Hematopoietic multipotent progenitor cell treated with erythropoietin and hydrocortisone succinate and interleukin-3 and kit ligand, for 17 days (in vitro differentiated cells): ENCODE measurements at regions not wholly inside any gene's neighbourhood (a gene's known extent, or its start where the extent isn't known, plus 50 kb on each side); places are given as distances from the start of the nearest gene placed in this dataset.
A peak's percentile ranks its signal among the peaks of the same experiment; 100 is the strongest.
"Not testable (repeated sequence)": the region's sequence is repeated elsewhere in the genome, so short reads cannot be mapped to it uniquely, and the experiment has no call there.

ENCODE experiments used
- DNase-seq: peaks from one replicate; pipeline ENCODE4 v3.0.0-alpha.2; 2015; ENCODE audit warnings: low spot score

DNA sequence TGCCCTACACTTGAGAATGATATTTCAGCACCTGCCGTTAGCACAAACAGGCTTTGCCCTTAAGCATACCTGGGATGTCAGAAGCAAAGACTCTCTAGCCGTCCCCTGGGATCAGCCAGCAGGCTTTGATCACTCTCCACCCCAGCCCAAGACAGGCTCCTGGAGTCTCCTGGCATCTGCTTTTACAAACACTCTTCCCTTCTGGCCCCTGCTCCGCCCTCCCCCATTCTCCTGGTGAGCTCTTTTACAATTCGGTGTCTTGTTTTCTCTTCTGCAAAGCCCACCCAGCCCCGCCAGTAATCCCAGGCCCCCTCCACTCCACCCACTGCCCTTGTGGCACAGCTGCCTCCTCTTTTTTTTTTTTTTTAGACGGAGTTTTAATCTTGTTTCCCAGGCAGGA, 50.4 kb downstream of the KATNIP start:
- DNase-seq = no peak

DNA sequence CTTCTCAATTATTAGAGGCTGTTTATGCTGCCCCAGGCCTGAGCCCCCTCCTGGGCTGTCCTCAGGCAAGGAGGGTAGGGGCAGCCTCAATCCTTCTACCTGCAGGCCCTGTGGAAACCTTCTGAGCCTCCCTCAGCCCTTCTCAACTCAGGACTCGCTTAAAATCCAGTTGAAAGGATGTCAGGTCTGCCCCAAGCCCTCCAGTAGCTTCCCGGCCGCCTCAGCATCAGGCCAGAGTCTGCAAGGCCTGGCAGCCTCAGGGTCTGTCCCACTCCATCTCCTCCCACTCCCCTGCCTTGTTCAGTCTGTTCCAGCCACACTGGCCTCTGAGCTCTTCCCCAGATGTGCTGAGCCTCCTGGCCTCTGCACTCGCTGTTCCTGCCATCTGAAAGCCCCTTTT, 52.2 kb downstream of the KATNIP start:
- DNase-seq = no peak

DNA sequence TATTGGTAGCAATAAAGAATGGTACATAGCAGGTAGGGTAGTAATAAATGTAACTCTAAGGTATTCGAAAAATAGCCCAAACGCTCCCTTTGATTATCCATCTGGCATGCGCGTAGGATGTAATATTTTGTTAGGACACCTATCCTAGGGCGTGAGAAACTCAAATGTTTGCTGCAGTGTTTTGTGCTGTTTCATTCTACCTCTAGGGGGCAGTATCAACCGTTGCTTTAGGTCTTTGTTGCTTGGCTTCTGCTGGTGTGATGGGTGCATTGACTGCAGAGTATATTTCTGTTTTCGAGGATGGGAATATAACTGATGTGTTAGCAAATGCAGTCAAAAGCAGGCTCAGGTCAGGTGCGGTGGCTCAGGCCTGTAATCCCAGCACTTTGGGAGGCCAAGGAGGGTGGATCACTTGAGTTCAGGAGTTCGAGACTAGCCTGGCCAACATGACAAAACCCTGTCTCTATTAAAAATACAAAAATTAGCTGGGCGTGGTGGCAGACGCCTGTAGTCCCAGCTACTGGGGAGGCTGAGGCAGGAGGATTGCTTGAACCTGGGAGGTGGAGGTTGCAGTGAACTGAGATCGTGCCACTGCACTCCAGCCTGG, 55.7 kb downstream of the KATNIP start:
- peak; percentile 46 for DNase-seq

DNA sequence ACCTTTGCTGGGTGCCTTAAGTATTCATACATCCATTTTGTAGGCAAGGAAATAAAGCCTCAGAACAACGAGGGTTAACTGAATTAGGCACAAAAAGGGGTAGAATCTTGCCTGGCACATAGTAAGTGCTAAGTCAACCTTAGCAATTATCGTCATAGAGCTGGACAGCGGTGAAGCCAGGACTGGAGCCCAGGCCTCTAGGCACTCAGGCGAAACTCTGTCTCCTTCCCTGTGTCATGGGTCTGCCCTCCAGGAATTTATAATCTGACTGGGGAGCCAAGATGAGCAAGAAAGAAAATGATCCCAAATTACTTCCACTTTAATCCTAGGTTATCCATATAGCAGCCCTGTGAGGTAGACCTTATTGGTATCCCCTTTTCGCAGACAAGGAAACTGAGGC, 61.4 kb downstream of the KATNIP start:
- no peak for DNase-seq

DNA sequence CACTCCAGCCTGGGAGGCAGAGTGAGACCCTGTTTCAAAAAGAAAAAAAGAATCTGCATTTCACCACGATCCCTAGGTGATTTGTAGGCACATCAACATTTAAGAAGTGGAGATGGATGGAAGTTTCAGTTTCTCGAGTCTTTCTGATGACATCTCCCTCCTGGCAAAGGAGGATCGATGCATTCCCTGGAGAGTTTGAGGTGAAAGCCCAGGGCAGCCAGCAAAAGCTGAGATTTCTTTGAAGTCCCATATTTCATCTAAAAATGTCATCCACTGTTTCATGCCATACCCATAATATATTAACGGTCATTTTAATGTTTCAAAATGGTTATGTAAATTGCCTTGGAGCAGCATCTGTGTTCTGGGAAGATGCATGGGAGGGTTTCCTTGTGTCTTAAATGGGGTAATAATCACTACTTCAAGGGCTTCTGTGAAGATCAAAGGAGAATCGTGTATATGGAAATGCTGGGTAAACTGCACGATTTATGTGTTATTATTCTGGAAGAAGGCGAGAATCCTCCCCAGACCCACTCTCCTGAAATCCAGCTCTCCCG, 63.4 kb downstream of the KATNIP start:
- DNase-seq = no peak

GRCh38 chr16:27617665-27618064, 67.7 kb downstream of the KATNIP start:
- DNase-seq = no peak

GRCh38 chr16:27618165-27618564, 68.2 kb downstream of the KATNIP start:
- no peak for DNase-seq

DNA sequence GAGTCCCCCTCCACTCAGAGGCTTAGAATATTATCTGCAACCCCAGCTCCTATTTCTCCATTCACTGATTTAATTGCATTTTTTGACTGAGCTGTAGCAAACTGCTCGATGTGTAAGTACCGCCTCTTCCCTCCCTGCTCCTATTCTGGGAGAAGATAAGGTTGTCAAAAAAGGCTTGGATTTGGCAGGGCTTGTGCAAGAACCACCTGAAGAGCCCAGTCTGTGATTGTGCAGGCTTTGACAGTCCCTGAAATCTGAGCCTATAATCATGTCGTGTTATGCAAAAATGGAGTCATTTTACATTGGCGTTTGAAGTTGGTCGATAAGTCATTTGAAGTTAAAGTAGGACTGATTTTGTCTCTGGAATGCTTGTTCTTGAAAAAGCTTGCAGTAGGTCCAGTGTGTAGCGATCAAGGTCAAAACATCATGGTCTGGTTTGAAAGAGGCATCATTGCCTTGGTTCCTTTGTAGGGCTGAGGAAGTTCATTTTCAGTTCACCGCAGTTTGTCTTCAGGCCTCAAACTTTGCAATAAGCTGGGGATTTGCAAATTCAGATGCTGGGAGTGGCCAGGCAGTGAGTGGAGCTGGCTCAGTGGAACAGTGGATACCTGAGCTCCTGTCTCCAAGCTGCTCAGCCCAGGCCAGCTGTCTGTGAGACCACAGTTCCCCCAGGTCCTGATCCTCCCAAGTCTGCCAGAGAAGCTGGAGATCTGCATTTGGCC, 68.8 kb downstream of the KATNIP start:
- no peak for DNase-seq

- DNase-seq = no peak
Measured at GRCh38 chr16:27620541-27620940, 70.6 kb downstream of the KATNIP start.

- DNase-seq = no peak
Measured at GRCh38 chr16:27624154-27625049, 74.5 kb downstream of the KATNIP start.

DNA sequence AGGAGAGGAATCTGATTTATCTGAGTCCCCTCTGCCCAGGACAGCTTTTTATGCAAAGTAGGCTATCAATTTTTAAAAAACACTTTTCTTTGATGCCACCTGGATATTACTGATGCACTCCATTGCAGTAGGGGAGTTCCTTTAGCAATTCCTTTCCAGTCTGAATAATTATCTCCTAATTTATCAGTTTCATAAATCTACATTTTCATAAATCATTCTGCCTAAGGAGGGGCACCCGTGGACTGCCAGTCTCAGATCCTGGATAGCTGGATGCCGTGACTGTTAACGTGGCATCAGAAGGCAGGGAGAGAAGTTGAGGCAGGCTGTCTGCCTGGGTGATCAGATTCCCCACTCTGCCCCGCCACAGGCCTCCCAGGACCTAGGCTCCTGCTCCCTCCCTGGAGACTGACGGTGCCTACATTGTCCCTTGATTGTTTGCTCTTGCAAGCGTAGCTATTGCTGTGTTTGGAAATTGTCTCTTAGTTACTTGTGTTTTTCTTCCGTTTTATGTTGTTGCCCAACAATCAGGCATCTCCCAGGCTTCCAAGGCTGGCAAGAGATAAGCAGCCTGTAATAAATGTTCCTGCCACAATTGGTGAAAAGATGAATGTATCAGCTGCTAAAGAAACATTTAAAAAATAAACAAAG, 75.2 kb downstream of the KATNIP start:
- no peak for DNase-seq

GRCh38 chr16:27627136-27627535, 77.2 kb downstream of the KATNIP start:
- no peak for DNase-seq

GRCh38 chr16:27628241-27628942, 78.4 kb downstream of the KATNIP start:
- no peak for DNase-seq

DNA sequence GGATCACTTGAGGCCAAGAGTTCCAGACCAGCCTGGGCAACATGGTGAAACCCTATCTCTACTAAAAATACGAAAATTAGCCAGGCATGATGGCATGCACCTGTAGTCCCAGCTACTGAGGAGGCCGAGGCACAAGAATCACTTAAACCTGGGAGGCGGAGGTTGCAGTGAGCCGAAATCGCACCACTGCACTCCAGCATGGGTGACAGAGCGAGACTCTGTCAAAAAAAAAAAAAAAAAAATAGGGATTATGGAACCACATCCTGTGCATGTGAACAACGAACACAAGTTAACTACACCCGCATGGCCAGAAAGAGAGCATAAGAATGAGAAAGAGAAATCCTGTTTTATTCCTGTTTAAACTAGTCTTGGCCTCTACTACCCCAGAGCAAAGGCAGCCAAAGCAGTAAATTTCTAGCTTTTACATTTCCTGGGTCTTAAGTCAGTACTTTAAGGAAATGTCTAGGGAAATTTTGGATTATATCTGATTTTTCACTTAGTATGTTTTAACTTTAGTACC, 79.1 kb downstream of the KATNIP start:
- not testable (repeated sequence) for DNase-seq

DNA sequence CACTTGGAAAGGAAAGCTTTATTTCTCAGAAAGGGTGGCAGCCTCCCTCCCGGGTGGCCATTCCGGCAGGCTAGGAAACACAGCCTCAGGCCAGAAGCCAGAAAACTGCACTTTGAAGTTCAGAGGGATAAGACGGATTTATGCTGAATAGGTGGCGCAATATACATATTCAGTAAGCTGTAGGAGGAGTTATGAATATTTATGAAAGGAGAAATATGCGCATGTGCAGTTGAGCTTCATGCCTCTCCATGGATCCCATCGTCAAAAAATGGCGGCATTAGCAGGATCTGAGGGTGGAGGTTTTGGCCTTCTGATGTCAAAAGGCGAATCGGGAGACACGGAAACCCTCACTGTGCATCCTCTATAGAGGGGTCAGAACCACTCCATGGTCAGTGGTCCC, 82.3 kb downstream of the KATNIP start:
- DNase-seq = no peak

DNA sequence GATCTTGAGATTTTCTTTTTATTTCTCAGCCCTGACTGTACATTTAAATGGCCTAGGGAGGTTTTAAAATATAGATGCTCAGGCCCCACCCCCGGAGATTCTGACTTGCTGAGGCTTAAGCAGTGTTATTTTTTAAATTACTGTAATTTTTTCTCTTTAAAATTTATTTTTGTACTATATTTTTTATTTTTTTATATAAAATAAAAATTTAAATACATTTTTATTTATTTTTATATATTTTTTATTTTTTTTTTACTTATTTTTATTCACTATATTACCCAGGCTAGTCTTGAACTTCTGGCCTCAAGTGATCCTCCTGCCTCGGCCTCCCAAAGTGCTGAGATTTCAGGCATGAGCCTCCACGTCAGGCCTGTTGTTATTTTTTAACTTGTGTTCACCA, 83.3 kb downstream of the KATNIP start:
- DNase-seq = no peak

DNA sequence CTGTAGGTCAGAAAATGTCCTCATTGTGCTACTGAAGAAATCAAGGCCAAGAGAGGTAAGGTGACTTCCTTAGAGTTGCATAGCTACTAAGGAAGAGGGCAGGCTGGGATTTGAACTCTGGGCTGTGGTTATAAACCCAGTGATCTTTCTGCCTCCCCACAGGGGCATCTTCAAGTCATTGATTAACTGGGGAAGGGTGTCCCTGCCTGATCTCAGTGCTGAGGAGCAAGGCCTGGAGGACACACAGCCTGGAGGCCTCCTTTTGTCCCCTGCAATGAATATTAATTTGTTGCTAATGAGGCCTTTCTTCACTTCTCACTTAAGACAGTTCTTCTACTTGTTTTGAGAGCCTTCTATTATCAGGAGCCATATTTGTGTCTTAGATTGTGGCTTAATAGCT, 83.8 kb downstream of the KATNIP start:
- DNase-seq = no peak

DNA sequence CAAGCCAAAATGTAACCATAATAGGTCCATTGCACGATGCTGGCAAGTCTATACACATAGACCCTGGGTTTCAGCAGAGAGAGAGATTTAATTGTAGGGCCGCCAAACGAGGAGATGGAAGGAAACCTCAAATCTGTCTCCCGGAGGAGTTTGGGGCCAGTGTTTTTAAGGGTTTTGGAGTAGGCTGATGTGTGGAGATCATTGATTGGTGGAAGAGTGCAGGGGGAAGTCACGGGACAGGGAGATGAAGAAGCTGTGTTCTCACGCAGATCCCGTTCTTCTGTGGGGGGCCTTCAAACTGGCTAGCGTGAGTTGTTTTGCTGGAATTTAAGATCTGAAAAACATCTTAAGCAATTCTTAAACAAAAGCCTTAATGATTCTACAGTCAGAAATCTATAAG, 84.8 kb downstream of the KATNIP start:
- DNase-seq = no peak

- no peak for DNase-seq
Measured at GRCh38 chr16:27636453-27637240, 86.7 kb downstream of the KATNIP start.

GRCh38 chr16:27638833-27639560, 89.1 kb downstream of the KATNIP start:
- DNase-seq = no peak
